ENCODE measurements at regions not wholly inside any gene's neighbourhood (a gene's known extent, or its start where the extent isn't known, plus 50 kb on each side); places are given as distances from the start of the nearest gene placed in this dataset.
A peak's percentile ranks its signal among the peaks of the same experiment; 100 is the strongest.
"Not testable (repeated sequence)": the region's sequence is repeated elsewhere in the genome, so short reads cannot be mapped to it uniquely, and the experiment has no call there.

GRCh38 chrX:80508083-80508482, 87.8 kb downstream of the TENT5D start:
- not testable (repeated sequence) for DNase-seq

DNA sequence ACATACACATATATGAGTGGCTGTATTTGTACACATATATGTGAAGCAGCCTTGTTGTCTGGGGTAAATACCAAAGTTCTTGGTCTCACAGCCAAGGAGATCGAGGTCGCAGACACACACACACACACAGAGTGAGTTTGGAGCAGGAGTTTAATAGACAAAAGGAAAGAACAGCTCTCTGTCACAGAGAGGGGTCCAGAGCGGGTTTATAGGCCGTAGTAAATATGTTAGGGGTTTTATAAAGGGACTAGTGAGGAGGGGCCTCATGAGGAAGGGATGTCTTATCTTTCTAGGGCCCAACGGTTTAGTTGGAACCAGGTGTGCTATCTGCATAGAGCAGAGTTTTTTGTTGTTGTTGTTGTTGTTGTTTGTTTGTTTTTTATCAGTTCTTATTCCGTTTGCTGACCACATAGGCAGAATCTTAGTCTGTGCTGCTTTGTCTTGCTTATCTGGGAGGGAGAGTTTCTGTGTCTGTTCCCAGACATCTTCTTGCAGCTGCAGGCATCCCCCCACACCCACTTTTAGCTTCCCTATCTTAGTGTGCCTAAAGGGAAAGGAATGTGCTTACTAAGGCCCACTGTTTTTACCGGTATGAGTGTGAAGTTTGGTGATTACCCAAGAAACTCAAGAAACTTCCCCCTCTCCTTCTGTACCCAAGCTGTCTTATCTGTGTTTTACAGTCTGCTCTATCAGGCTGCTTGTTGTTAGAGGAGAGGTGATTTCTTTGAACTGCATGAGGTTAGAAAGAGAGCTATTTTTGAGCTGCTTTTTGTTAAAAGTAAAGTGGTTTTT, 91.9 kb downstream of the TENT5D start:
- no peak for DNase-seq

- DNase-seq = no peak
Observed at GRCh38 chrX:80512924-80513323, 92.7 kb downstream of the TENT5D start.

DNA sequence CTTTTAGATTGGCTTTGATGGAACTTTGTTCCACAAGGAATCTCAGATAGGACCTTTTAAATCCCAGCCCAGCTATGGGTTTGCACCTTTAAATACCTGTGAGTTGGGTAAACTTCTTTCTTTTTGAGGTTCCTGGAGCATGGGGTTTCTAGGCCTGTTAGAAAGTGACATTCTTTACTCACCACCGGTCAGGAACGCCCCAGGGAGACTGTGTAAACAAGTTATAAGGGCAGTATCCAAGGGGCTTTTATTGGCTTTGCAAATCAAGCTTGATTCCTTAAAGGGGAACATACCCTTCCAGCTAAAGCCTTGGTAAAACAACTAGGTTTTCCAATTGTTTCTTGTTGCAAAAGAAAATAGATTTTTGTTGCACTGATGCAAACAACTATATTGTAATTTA, 93.4 kb downstream of the TENT5D start:
- no peak for DNase-seq

DNA sequence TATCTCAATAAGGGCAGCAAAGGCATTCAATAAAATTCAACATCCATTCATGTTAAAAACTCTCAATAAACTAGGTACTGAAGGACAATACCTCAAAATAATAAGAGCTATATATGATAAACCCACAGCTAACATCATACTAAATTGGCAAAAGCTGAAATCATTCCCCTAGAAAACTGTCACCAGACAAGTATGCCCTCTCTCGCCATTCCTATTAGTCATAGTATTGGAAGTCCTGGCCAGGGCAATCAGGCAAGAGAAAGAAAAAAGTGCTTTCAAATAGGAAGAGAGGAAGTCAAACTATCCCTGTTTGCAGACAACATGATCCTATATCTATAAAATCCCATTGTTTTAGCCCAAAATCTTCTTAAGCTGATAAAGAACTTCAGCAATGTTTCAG, 116.8 kb downstream of the TENT5D start:
- DNase-seq = no peak

GRCh38 chrX:80550722-80551121, 130.5 kb downstream of the TENT5D start:
- no peak for DNase-seq

DNA sequence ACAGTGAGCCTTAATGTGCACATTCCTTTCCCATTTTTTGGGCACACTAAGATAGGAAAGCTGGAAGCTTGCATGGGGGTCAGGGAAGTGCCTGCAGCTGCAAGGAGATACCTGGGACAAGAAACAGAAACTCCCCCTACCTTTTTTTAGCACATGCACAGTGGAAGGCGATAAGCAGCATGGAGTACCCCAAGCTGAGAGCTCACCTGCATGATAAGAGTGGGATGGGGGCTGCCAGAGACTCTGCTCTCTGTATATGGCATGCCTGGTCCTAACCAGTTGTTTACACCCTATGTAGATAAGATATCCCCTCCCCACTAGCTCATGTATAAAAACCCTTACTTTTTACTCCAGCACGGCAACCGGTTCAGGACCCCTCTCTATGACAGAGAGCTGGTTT, 135.9 kb downstream of the TENT5D start:
- DNase-seq = no peak

- no peak for DNase-seq
Observed at GRCh38 chrX:80572636-80573035, 152.4 kb downstream of the TENT5D start.

GRCh38 chrX:80573275-80573674, 153.0 kb downstream of the TENT5D start:
- no peak for DNase-seq

- not testable (repeated sequence) for DNase-seq
Observed at GRCh38 chrX:80574486-80575086, 154.3 kb downstream of the TENT5D start.

GRCh38 chrX:80576267-80576666, 156.0 kb downstream of the TENT5D start:
- no peak for DNase-seq

GRCh38 chrX:80576806-80577533, 156.7 kb downstream of the TENT5D start:
- no peak for DNase-seq

DNA sequence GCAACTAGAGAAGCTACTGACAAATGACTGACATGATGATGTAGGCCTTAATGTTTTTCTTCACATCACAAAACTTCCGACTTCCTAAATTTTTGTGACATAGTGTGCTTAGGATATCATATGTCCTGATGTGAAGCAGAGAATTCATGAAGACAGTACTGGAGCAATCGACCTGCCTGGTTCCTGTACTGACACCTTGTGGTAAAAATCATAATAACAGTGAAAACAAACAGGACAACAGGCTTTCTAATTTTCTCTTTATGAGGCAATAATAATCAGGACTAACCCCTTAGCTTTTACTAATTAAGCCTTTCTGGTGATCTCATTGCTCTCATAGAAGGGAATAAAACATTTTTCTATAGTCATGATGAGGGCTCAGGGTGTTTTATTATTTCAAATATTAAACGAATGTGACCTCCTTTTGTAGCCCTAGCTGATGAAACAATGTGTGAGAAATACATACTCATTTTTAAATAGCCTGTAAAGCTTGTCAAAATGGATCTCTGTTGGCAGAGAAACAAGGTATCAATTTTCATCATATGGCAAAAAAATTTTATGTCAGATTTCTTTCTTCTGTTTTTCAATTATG, 158.4 kb downstream of the TENT5D start:
- peak; percentile 1 for DNase-seq

- DNase-seq = not testable (repeated sequence)
Observed at GRCh38 chrX:80590992-80591391, 170.7 kb downstream of the TENT5D start.

- DNase-seq = no peak
Observed at GRCh38 chrX:80602036-80602860, 182.0 kb downstream of the TENT5D start.
